ENCODE measurements at regions not wholly inside any gene's neighbourhood (a gene's known extent, or its start where the extent isn't known, plus 50 kb on each side); places are given as distances from the start of the nearest gene placed in this dataset.

- WGBS, 10 experiments: 0 to 88% (median 50%) methylated on average over 1 to 5 of the region's 6 CpGs; no CpG with 5 or more reads in 4 of the 10 experiments
- in situ Hi-C loops (cut with MboI; ENCODE audit: low pct_unique_long_range_greater_than_20kb in 2 of 9, low sequenced_read_pairs in 9 of 9, unreplicated experiment in 9 of 9): loop anchor here in 5 of 9 experiments (25.0 kb wide), 1 partner anchor 424 kb away; no protein-coding TSS in a partner anchor
Observed at GRCh38 chr6:165861226-165861625, 198.2 kb upstream of the PDE10A start.

GRCh38 chr6:165858586-165858985, 195.5 kb upstream of the PDE10A start:
- H3K4me3 ChIP-seq: no peak overlapping the region
- H3K4me1 ChIP-seq (replicated peaks in 1 of 2): no peaks in the 10 kb centered on the region
- H3K27ac ChIP-seq: no peak overlapping the region
- 25 to 67% (median 33%) methylated on average over 1 of the region's 1 CpG; no CpG with 5 or more reads in 6 of the 10 experiments for WGBS, 10 experiments
- in situ Hi-C loops (cut with MboI; ENCODE audit: low pct_unique_long_range_greater_than_20kb in 2 of 9, low sequenced_read_pairs in 9 of 9, unreplicated experiment in 9 of 9): loop anchor here in 6 of 9 experiments (10.0 to 25.0 kb wide), 2 partner anchors 404 to 421 kb away; no protein-coding TSS in a partner anchor
- ATAC-seq (replicated peaks in 6 of 8): peak in 1 of 8 experiments; percentile 38

More at GRCh38 chr6:165861226-165861625, 198.2 kb upstream of the PDE10A start:
- no peaks in the 10 kb centered on the region for H3K4me1 ChIP-seq (replicated peaks in 1 of 2)
- no peak overlapping the region for H3K27ac ChIP-seq
- H3K4me3 ChIP-seq: no peak overlapping the region
- no peak for ATAC-seq (replicated peaks in 6 of 8)

- ATAC-seq (replicated peaks in 6 of 8): peak in 1 of 8 experiments; percentile 29
- in situ Hi-C loops (cut with MboI; ENCODE audit: low pct_unique_long_range_greater_than_20kb in 2 of 9, low sequenced_read_pairs in 9 of 9, unreplicated experiment in 9 of 9): loop anchor here in 6 of 9 experiments (10.0 to 25.0 kb wide), 2 partner anchors 401 to 419 kb away; no protein-coding TSS in a partner anchor
- H3K4me3 ChIP-seq: no peak overlapping the region
- H3K4me1 ChIP-seq (replicated peaks in 1 of 2): no peaks in the 10 kb centered on the region
- no peak overlapping the region for H3K27ac ChIP-seq
- 40 to 100% (median 66%) methylated on average over 1 to 4 of the region's 5 CpGs; no CpG with 5 or more reads in 2 of the 10 experiments for WGBS, 10 experiments
Observed at GRCh38 chr6:165855856-165856255, 192.8 kb upstream of the PDE10A start.

GRCh38 chr6:165854863-165855593, 192.0 kb upstream of the PDE10A start:
- in situ Hi-C loops (cut with MboI; ENCODE audit: low pct_unique_long_range_greater_than_20kb in 2 of 9, low sequenced_read_pairs in 9 of 9, unreplicated experiment in 9 of 9): loop anchor here in 6 of 9 experiments (10.0 to 25.0 kb wide), 2 partner anchors 400 to 418 kb away; no protein-coding TSS in a partner anchor
- Histone ChIP-seq H3K4me3 (no peak overlapping the region), H3K4me1 (replicated peaks in 1 of 2) (peaks cover 0 to 4% of the 10 kb centered on the region in 2 donors), H3K27ac (no peak overlapping the region)
- 57 to 100% (median 80%) methylated on average over 1 to 9 of the region's 31 CpGs; no CpG with 5 or more reads in 3 of the 10 experiments for WGBS, 10 experiments
- ATAC-seq (replicated peaks in 6 of 8): no peak

- in situ Hi-C loops (cut with MboI; ENCODE audit: low pct_unique_long_range_greater_than_20kb in 2 of 9, low sequenced_read_pairs in 9 of 9, unreplicated experiment in 9 of 9): loop anchor here in 6 of 9 experiments (10.0 to 25.0 kb wide), 2 partner anchors 399 to 417 kb away; no protein-coding TSS in a partner anchor
- ATAC-seq (replicated peaks in 6 of 8): no peak
Observed at GRCh38 chr6:165854061-165854862, 191.2 kb upstream of the PDE10A start.

GRCh38 chr6:165852676-165853075, 189.6 kb upstream of the PDE10A start:
- Histone ChIP-seq H3K27ac (no peak overlapping the region), H3K4me3 (no peak overlapping the region), H3K4me1 (replicated peaks in 1 of 2) (peaks cover 19 to 25% of the 10 kb centered on the region in 2 donors)
- no peak for ATAC-seq (replicated peaks in 6 of 8)
- in situ Hi-C loops (cut with MboI; ENCODE audit: low pct_unique_long_range_greater_than_20kb in 2 of 9, low sequenced_read_pairs in 9 of 9, unreplicated experiment in 9 of 9): loop anchor here in 6 of 9 experiments (10.0 to 25.0 kb wide), 2 partner anchors 398 to 415 kb away; no protein-coding TSS in a partner anchor
- WGBS, 10 experiments: 0 to 100% (median 77%) methylated on average over 1 to 10 of the region's 10 CpGs; no CpG with 5 or more reads in 2 of the 10 experiments

More at GRCh38 chr6:165854061-165854862, 191.2 kb upstream of the PDE10A start:
- no peak overlapping the region for H3K4me3 ChIP-seq
- WGBS, 10 experiments: 60 to 80% methylated on average over 1 to 2 of the region's 67 CpGs; no CpG with 5 or more reads in 8 of the 10 experiments
- no peak overlapping the region for H3K27ac ChIP-seq
- H3K4me1 ChIP-seq (replicated peaks in 1 of 2): peaks cover 3 to 9% of the 10 kb centered on the region in 2 donors

- in situ Hi-C loops (cut with MboI; ENCODE audit: low pct_unique_long_range_greater_than_20kb in 2 of 9, low sequenced_read_pairs in 9 of 9, unreplicated experiment in 9 of 9): loop anchor here in 6 of 9 experiments (10.0 to 25.0 kb wide), 2 partner anchors 396 to 413 kb away; no protein-coding TSS in a partner anchor
- 0 to 44% (median 13%) methylated on average over 2 to 9 of the region's 9 CpGs for WGBS, 10 experiments
- peak; percentile 42 to 87 (median 62) for ATAC-seq (replicated peaks in 6 of 8)
- no peak overlapping the region for H3K27ac ChIP-seq
- H3K4me3 ChIP-seq: no peak overlapping the region
- peaks cover 34 to 44% of the 10 kb centered on the region in 2 donors for H3K4me1 ChIP-seq (replicated peaks in 1 of 2)
Observed at GRCh38 chr6:165850434-165851019, 187.5 kb upstream of the PDE10A start.

- WGBS, 10 experiments: 2 to 95% (median 53%) methylated on average over 2 to 18 of the region's 27 CpGs; no CpG with 5 or more reads in 1 of the 10 experiments
- Histone ChIP-seq H3K4me1 (replicated peaks in 1 of 2) (peaks cover 41 to 52% of the 10 kb centered on the region in 2 donors), H3K4me3 (no peak overlapping the region), H3K27ac (no peak overlapping the region)
- in situ Hi-C loops (cut with MboI; ENCODE audit: low pct_unique_long_range_greater_than_20kb in 2 of 9, low sequenced_read_pairs in 9 of 9, unreplicated experiment in 9 of 9): loop anchor here in 6 of 9 experiments (10.0 to 25.0 kb wide), 2 partner anchors 395 to 412 kb away; no protein-coding TSS in a partner anchor
- peak; percentile 7 to 60 (median 29) for ATAC-seq (replicated peaks in 6 of 8)
Observed at GRCh38 chr6:165849534-165850430, 186.7 kb upstream of the PDE10A start.

- ATAC-seq (replicated peaks in 6 of 8): no peak
- Histone ChIP-seq H3K27ac (no peak overlapping the region), H3K4me1 (replicated peaks in 1 of 2) (peaks cover 56 to 69% of the 10 kb centered on the region in 2 donors), H3K4me3 (no peak overlapping the region)
- WGBS, 10 experiments: 80 to 100% (median 91%) methylated on average over 1 to 9 of the region's 11 CpGs; no CpG with 5 or more reads in 5 of the 10 experiments
- in situ Hi-C loops (cut with MboI; ENCODE audit: low pct_unique_long_range_greater_than_20kb in 2 of 9, low sequenced_read_pairs in 9 of 9, unreplicated experiment in 9 of 9): no loop called here
Observed at GRCh38 chr6:165848086-165848426, 185.0 kb upstream of the PDE10A start.

- in situ Hi-C loops (cut with MboI; ENCODE audit: low pct_unique_long_range_greater_than_20kb in 2 of 9, low sequenced_read_pairs in 9 of 9, unreplicated experiment in 9 of 9): no loop called here
- no peak overlapping the region for H3K27ac ChIP-seq
- peaks cover 62 to 72% of the 10 kb centered on the region in 2 donors for H3K4me1 ChIP-seq (replicated peaks in 1 of 2)
- no peak overlapping the region for H3K4me3 ChIP-seq
- peak in 5 of 8 experiments; percentile 54 to 79 (median 62) for ATAC-seq (replicated peaks in 6 of 8)
- 34 to 100% (median 74%) methylated on average over 2 to 13 of the region's 14 CpGs; no CpG with 5 or more reads in 2 of the 10 experiments for WGBS, 10 experiments
Observed at GRCh38 chr6:165847407-165848085, 184.5 kb upstream of the PDE10A start.
